HepG2 (cell line): ENCODE measurements at regions not wholly inside any gene's neighbourhood (a gene's known extent, or its start where the extent isn't known, plus 50 kb on each side); places are given as distances from the start of the nearest gene placed in this dataset.

Experiments used
- ATAC-seq: fragments of 200-7000 bp; cut with Tn5 transposase; 3 replicates; pipeline ENCODE4 v1.9.1; 2020; ENCODE audit warnings: mild to moderate bottlenecking, moderate library complexity
- BruUV-seq: library from RNA; stranded (reverse); fragments of 400-500 nt; replicated peaks from 2 replicates; lab custom pipeline; 2021; lab: Mats Ljungman, UMichigan
- CTCF ChIA-PET: fragments of 300-600 bp; formaldehyde crosslinking; extraction: SDS; loops from one replicate; lab custom pipeline; 2021; ENCODE audit warnings: low total read pairs, inconsistent platforms, low intra/inter-chr PET ratio; lab: Yijun Ruan, JAX
- POLR2A ChIA-PET: fragments of 350-600 bp; sonication (Branson Sonifier 250); formaldehyde crosslinking; loops from one replicate; lab custom pipeline; 2020; ENCODE audit warnings: antibody characterized with exemption, inconsistent platforms; lab: Yijun Ruan, JAX
- DNase-seq: peaks from one replicate; pipeline ENCODE4 v3.0.0-alpha.2; 2015; ENCODE audit warnings: low spot score
- FAIRE-seq: peaks from 3 replicates; lab custom pipeline; 2011; peaks lifted over from hg19 to GRCh38; lab: Jason Lieb, UNC
- H2AFZ ChIP-seq: one replicate; pipeline ENCODE4 v1.6.1; 2011; ENCODE audit warnings: low read length, inconsistent platforms
- H3K27ac ChIP-seq: fragments of 300-600 bp; 3 replicates; pipeline ENCODE4 v1.8.0; 2011; ENCODE audit warnings: mixed run types, mild to moderate bottlenecking, mixed read lengths, low read length, inconsistent platforms; ENCODE audit not compliant: insufficient read depth; ENCODE audit errors: extremely low read length
- H3K27me3 ChIP-seq, 2 experiments: fragments of 200-600 bp in 1 of 2; 2 replicates in 1 of 2; 3 replicates in 1 of 2; pipeline versions ENCODE4 v1.6.0 to v1.8.0; 2011; ENCODE audit warnings: low read length in 2 of 2, mild to moderate bottlenecking in 2 of 2, moderate library complexity in 2 of 2, inconsistent platforms in 1 of 2; ENCODE audit not compliant: insufficient read depth in 2 of 2, control insufficient read depth in 1 of 2
- H3K36me3 ChIP-seq, 2 experiments: fragments of 200-600 bp in 1 of 2; replicated peaks in 1 of 2; 2 replicates in 1 of 2; 3 replicates in 1 of 2; pipeline versions ENCODE4 v1.5.1 to v1.8.0; 2011; ENCODE audit warnings: low read length in 2 of 2, inconsistent platforms in 1 of 2; ENCODE audit not compliant: insufficient read depth in 2 of 2, control insufficient read depth in 1 of 2
- H3K4me1 ChIP-seq: 2 replicates; pipeline ENCODE4 v1.5.1; 2012; ENCODE audit warnings: low read length, inconsistent platforms; ENCODE audit not compliant: insufficient read depth
- H3K4me2 ChIP-seq: 2 replicates; pipeline ENCODE4 v1.6.0; 2011; ENCODE audit warnings: low read depth, low read length, inconsistent platforms
- H3K4me3 ChIP-seq, 3 experiments: fragments of 200-600 bp in 1 of 3; sonication (generic), shearing (Covaris generic) in 1 of 3; replicated peaks in 1 of 3; 2 replicates each; pipeline ENCODE4 v1.5.1; 2011 to 2016; ENCODE audit warnings: low read length in 3 of 3, inconsistent platforms in 2 of 3, low read depth in 2 of 3, mild to moderate bottlenecking in 2 of 3, control low read depth in 1 of 3, mixed read lengths in 1 of 3; ENCODE audit not compliant: insufficient read depth in 1 of 3
- H3K79me2 ChIP-seq: one replicate; pipeline ENCODE4 v1.6.1; 2011; ENCODE audit warnings: low read length, inconsistent platforms; ENCODE audit not compliant: insufficient read depth
- H3K9ac ChIP-seq: 2 replicates; pipeline ENCODE4 v1.6.0; 2011; ENCODE audit warnings: mild to moderate bottlenecking, low read depth, low read length, inconsistent platforms; ENCODE audit not compliant: insufficient read depth
- H3K9me3 ChIP-seq: 2 replicates; pipeline ENCODE4 v1.5.1; 2012; ENCODE audit warnings: mild to moderate bottlenecking, low read length
- H4K20me1 ChIP-seq: 2 replicates; pipeline ENCODE4 v1.6.0; 2011; ENCODE audit warnings: inconsistent platforms, mild to moderate bottlenecking, low read length, moderate library complexity; ENCODE audit not compliant: insufficient read depth
- ATF6 ChIP-seq: sonication (generic); formaldehyde crosslinking; conservative IDR thresholded peaks from 2 replicates; pipeline ENCODE4 v1.4.0; 2020; ENCODE audit warnings: missing genetic modification reagents
- DMAP1 ChIP-seq: IDR thresholded peaks from 2 replicates; pipeline ENCODE4 v1.6.1; 2016
- HNF1B ChIP-seq: sonication (generic); formaldehyde crosslinking; IDR thresholded peaks from 2 replicates; pipeline ENCODE4 v1.5.1; 2020; ENCODE audit warnings: mild to moderate bottlenecking, moderate library complexity, missing genetic modification reagents
- KLF9 ChIP-seq: IDR thresholded peaks from 2 replicates; pipeline ENCODE4 v1.6.1; 2016; ENCODE audit warnings: low read depth
- LRRFIP1 ChIP-seq: sonication (generic); formaldehyde crosslinking; conservative IDR thresholded peaks from 2 replicates; pipeline ENCODE4 v1.4.0; 2020; ENCODE audit warnings: missing genetic modification reagents
- MIER3 ChIP-seq: IDR thresholded peaks from 2 replicates; pipeline ENCODE4 v1.6.1; 2016; ENCODE audit warnings: missing compliant biosample characterization, borderline replicate concordance
- ZBTB38 ChIP-seq: sonication (generic); formaldehyde crosslinking; IDR thresholded peaks from 2 replicates; pipeline ENCODE4 v1.5.1; 2020; ENCODE audit warnings: mild to moderate bottlenecking, missing genetic modification reagents
- ZSCAN5A ChIP-seq: sonication (generic); formaldehyde crosslinking; IDR thresholded peaks from 2 replicates; pipeline ENCODE4 v1.8.0; 2022; ENCODE audit warnings: mild to moderate bottlenecking, missing genetic modification reagents, borderline replicate concordance
- WGBS: methylation state at CpG from one replicate; pipeline ENCODE4 v1.1.6; 2017; ENCODE audit warnings: low lambda C conversion rate; 5-methylcytosine and 5-hydroxymethylcytosine counted together
- in situ Hi-C: cut with HindIII; loops from 2 replicates; pipeline ENCODE4 v1.10.0; 2017; ENCODE audit warnings: low pct_unique_long_range_greater_than_20kb; ENCODE audit not compliant: extremely low pct_ligation_motif_present
- intact Hi-C: fragments of 100-400 bp; cut with micrococcal nuclease; formaldehyde crosslinking; loops from one replicate; pipeline ENCODE4 v1.10.0; 2022; ENCODE audit not compliant: unreplicated experiment

GRCh38 chrX:94097868-94098267, 423.9 kb downstream of the FAM133A start (continued):
- TF ChIP-seq MIER3 (CRISPR knock-in tag) (no peak), DMAP1 (CRISPR knock-in tag) (no peak), ZSCAN5A (CRISPR knock-in tag) (no peak), KLF9 (CRISPR knock-in tag) (no peak)

GRCh38 chrX:94107981-94108380, 434.0 kb downstream of the FAM133A start:
- Histone ChIP-seq H3K4me1 (no peaks in the 10 kb centered on the region), H3K79me2 (no peaks in the 10 kb centered on the region), H3K27ac (no peak overlapping the region), H4K20me1 (no peaks in the 10 kb centered on the region), H2AFZ (no peak overlapping the region), H3K4me3 (no peak overlapping the region)
- ATAC-seq (no peak), DNase-seq (no peak)
- CTCF ChIA-PET = no interaction called here
- no TSS peak for BruUV-seq
- intact Hi-C loops = no loop called here
- in situ Hi-C loops = no loop called here
- no peak for TF ChIP-seq ATF6
- TF ChIP-seq ZBTB38 = no peak
- TF ChIP-seq HNF1B (CRISPR knock-in tag) = no peak
- no peak for TF ChIP-seq LRRFIP1
- TF ChIP-seq, all 625 proteins: peak for 0
- 2% methylated on average over 3 of the region's 3 CpGs for WGBS
- Histone ChIP-seq H3K36me3 (no peaks in the 10 kb centered on the region), H3K9ac (no peak overlapping the region), H3K9me3 (no peaks in the 10 kb centered on the region), H3K4me2 (no peak overlapping the region), H3K27me3 (no peaks in the 10 kb centered on the region)
- POLR2A ChIA-PET = no interaction called here
- no peak for FAIRE-seq
